Stimulated activated CD4-positive, alpha-beta T cell treated with anti-CD3 and anti-CD28 coated beads, Interleukin-1b, Interleukin-23, amount 100 ng/mL, for 48 hours (primary cell): ENCODE measurements at regions not wholly inside any gene's neighbourhood (a gene's known extent, or its start where the extent isn't known, plus 50 kb on each side); places are given as distances from the start of the nearest gene placed in this dataset.

Experiments used
- DNase-seq: peaks from one replicate; pipeline ENCODE4 v3.0.0-alpha.2; 2020

- no peak for DNase-seq
Observed at GRCh38 chr3:162443376-162443775, 946.8 kb downstream of the OTOL1 start.

DNA sequence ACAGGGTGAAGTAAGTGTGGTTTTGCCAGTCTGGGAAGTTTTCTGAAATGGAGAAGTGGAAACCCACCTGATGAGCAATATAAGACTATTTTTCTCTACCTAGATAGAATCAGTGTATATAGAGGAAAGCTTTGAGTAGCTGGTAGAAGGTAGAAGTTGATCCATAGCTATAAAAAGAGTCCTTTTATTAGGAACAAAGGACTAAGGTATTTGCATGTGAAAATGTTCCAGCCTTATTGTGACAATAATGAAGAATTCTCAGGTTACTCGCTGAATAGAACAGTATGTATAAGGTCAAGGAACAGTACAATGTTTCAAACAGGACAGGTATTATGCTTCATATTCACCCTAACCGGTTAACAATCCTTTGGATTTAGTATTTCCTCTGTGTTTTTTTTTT is 972.2 kb downstream of the OTOL1 start:
- no peak for DNase-seq

DNA sequence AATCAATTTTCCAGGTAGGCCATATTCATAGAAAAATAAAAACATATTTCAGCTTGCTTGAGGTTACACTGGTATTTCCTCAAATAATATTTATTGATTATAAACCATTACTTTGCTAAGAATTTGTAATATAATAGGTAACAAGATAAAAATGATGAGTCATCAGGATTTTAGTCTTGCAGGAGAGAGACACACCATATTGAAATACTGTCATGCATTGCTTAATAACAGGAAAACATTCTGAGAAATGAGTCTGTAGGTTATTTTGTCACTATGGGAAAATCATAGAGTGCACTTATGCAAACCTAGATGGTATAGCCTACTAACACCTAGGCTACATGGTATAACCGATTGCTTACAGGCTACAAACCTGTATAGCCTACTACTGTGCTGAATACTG is 990.5 kb downstream of the OTOL1 start:
- DNase-seq, result no peak

- DNase-seq, result no peak
Observed at GRCh38 chr3:162489853-162490252, 993.2 kb downstream of the OTOL1 start.

- DNase-seq, result no peak
Observed at GRCh38 chr3:162491952-162492351, 995.3 kb downstream of the OTOL1 start.

GRCh38 chr3:162492446-162493081 is 996.0 kb downstream of the OTOL1 start:
- no peak for DNase-seq

GRCh38 chr3:162498626-162499025 is 1002.0 kb downstream of the OTOL1 start:
- DNase-seq, result no peak

DNA sequence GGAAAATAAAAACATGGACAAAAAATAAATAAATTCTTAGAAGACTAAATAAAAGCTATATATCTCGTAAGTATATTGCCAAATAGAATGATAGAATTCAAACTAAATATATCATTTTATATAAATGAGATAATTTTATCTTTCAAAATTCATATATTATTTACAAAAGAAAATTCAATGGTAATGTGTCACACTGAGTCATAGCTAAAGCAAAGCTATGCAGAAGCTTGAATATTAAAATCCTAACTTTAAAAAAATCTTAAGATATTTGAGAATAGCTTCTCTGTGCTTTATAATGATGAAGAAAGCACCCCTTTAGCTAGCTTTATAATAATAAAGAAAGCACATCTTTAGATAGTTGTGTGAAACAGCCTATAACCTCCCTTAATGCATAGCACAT is 1010.8 kb downstream of the OTOL1 start:
- no peak for DNase-seq

DNA sequence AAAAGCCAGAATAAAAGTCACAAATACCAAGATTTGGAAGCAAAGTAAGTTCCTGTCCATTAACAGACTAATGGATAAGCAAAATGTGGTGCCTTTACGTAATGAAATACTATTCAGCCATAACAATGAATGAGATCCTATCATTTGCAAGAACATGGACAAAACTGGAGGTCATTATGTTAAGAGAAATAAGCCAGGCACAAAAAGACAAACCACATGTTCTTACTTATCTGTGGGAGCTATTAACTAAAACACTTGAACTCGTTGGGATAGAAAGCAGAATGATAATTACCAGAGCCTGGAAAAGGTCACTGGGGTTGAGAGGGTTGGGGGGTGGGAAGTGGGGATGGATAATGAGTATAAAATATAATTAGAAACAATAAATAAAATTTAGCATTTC is 1015.9 kb downstream of the OTOL1 start:
- DNase-seq, result no peak

DNA sequence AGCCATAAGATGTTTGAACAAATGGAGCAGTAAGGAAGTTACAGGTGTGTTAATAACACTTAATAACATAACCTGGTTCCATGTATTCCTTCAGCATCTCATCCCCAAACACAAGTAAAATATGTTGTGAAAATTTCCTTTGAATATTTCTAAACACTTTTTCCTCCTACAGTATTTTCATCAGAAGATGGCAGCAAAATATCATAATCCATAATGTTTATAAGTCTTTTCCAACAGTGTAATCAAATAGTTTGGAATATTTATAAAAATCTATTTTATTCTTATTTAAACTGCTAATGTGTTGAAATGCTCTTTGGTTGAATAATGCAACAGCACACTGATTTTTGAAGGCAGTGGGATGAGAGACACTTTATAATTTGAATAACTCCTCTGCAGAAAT is 1020.5 kb downstream of the OTOL1 start:
- DNase-seq, result no peak

DNA sequence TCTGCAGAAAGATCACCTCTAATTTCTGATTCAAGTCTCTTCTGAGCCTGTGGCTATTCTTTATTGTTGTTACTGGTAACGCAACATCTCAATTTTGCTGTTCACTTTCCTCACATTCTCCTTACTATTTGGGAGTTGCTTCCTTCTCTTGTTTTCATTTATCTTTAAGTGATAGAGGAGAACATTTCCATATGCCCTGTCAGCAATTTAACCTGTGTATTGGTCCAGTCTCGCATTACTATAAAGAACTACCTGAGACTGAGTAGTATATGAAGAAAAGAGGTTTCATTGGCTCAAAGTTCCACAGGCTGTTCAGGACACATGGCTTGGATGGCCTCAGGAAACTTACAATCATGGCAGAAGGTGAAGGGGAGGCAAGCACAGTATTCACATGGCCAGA is 1025.1 kb downstream of the OTOL1 start:
- no peak for DNase-seq

- no peak for DNase-seq
Observed at GRCh38 chr3:162525066-162525742, 1028.6 kb downstream of the OTOL1 start.

- DNase-seq, result no peak
Observed at GRCh38 chr3:162525771-162526170, 1029.2 kb downstream of the OTOL1 start.

DNA sequence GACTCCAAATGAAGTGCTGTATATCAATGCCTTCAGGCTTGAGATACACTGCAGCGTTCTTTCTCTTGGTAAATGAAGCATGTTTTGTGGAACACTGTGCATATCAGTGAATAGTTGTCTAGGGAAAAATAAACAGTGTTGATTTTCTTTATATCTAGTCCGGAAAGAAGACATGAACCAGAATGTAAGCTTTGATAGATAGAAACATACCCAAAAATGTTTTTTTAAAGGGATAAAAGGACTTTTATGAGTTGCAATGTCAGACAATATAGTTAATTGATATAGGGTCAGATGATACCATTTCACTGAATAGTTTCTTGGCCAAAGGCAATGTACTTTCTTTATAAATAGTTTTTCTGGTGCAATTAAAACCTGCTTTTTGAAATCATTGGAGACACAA is 1037.8 kb downstream of the OTOL1 start:
- no peak for DNase-seq

- DNase-seq, result no peak
Observed at GRCh38 chr3:162538491-162538890, 1041.9 kb downstream of the OTOL1 start.

DNA sequence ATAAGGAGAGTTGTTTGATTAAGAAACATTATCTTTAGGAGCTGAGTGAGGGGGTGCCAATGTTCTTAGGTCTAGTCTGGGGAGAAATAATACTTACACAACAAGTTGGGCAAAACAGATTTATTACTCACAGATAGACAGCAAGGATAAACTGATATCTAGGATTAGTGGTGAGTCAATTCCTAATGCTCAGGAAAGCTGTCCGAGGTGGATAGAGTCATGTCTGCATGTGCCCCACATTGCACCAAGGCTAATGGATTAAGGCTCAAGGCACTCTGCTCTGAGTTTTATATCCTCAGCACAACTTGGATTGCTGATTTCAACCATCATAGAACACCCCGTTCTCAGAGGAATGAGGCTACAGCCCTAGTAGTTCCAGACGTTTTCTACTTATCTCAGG is 1042.3 kb downstream of the OTOL1 start:
- no peak for DNase-seq

DNA sequence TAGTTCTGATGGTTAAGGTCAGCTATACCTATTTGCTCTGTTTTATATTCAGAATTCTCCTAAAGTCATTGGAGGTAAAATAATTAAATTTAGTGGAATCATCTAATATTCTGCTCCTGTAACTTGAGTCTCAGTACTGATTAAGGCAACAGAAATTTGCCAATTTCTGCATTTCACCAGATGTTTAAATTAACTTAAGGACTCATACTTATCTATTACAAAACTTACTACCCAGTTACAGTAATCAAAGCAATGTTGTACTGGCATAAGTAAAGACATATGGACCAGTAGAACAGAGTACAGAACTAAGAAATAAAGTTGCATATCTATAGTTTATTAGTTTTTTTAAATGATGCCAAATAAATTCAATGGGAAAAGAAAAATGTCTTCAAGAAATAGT is 1043.8 kb downstream of the OTOL1 start:
- DNase-seq, result no peak

DNA sequence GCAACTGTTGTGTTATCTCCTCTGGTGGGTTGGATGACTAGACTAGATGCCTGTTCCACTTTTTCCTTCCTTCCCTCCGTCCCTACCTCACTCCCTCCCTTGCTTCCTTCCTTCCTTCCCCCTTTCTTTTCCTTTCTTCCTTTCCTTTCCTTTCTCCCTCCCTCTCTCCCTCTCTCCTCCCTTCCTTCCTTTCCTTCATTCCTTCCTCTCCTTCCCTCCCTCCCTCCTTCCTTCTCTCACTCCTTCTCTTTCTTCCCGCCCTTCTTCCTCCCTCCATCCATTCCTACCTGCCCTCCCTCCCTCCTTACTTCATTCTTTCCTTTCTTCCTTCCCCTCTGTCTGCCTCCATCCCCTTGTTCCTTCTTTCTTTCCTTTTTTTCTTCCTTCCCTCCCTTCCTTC is 1045.3 kb downstream of the OTOL1 start:
- DNase-seq, result no peak

DNA sequence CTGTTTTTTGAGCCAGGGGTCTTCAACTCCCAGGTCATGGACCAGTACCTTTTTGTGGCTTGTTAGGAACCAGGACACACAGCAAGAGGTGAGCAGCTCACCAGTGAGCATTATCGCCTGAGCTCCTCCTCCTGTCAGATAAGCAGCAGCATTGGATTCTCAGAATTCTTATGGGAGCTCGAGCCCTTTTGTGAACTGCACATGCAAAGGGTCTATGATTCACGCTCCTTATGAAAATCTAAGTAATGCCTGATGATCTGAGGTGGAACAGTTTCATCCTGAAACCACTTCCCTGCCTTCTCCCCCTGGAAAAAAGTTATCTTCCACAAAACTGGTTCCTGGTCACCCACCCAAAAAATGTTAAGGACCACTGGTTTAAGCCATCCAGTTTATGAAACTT is 1047.6 kb downstream of the OTOL1 start:
- DNase-seq, result no peak

- no peak for DNase-seq
Observed at GRCh38 chr3:162546910-162547309, 1050.3 kb downstream of the OTOL1 start.

DNA sequence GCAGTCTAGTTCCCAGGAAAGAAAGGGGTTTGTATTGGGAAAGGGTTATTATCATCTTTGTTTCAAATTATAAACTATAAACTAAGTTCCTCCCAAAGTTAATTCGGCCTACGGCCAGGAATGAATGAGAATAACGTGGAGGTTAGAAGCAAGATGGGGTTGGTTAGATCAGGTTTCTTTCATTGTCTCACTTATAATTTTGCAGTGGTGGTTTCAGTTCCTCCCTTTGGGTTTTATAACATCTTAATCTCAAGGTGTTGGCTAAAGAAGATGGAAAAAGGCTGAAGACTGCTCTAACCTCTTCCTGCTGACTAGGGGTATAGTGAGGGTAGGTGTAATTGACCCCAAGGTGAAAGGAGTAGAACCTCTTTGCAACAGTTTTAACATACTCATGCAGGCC is 1050.7 kb downstream of the OTOL1 start:
- no peak for DNase-seq

- no peak for DNase-seq
Observed at GRCh38 chr3:162555761-162556160, 1059.2 kb downstream of the OTOL1 start.

DNA sequence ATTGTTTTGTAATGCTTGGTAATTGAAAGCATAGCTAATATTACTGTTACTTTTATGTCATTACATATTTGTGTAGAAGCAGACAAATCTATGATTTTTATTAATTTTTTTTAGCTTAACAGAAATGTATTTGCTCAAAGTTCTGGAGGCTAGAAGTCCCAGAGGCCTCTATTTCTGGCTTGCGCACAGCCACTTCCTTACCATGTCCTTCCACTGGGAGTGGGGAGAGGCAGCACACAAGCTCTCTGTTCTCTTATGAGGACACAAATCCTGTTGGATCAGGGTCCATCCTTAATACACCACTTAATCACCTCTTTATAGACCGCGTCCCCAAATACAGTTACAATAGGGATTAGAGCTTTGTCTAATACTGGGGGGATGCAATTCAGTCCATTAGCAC is 1061.4 kb downstream of the OTOL1 start:
- DNase-seq, result no peak

DNA sequence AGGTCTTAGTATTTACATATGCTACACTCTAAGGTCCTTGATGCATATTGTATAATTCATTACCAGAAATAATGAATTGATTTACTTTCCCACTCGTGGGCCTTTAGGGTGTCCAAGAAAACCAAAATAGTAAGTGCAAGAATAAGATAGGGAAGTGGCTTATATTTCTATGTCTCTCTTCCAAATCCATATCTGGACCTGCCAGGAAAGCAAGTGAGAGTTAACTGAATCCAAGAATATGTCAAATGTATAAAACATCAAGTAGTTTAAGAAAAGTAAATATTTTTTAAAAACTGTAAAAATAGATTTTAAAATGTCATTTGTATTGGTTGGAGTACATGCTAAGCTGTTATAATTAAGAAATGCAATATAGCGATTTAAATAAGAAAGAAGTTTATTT is 1072.1 kb downstream of the OTOL1 start:
- DNase-seq, result no peak

- no peak for DNase-seq
Observed at GRCh38 chr3:162569314-162569713, 1072.7 kb downstream of the OTOL1 start.
